Naive thymus-derived CD4-positive, alpha-beta T cell (primary cell): ENCODE measurements at regions not wholly inside any gene's neighbourhood (a gene's known extent, or its start where the extent isn't known, plus 50 kb on each side); places are given as distances from the start of the nearest gene placed in this dataset.
A peak's percentile ranks its signal among the peaks of the same experiment; 100 is the strongest.

ENCODE experiments used
- ATAC-seq: fragments of 150-1000 bp; cut with Tn5 transposase; 2 replicates; pipeline ENCODE4 v1.10.0; 2021; ENCODE audit warnings: mild to moderate bottlenecking, moderate library complexity
- CTCF ChIA-PET: fragments of 350-600 bp; sonication (Branson Sonifier 250); formaldehyde crosslinking; loops from one replicate; lab custom pipeline; 2021; ENCODE audit warnings: antibody characterized with exemption; lab: Charles Lee
- POLR2A ChIA-PET: fragments of 350-600 bp; sonication (Branson Sonifier 250); formaldehyde crosslinking; loops from one replicate; lab custom pipeline; 2021; ENCODE audit warnings: antibody characterized with exemption, inconsistent platforms; lab: Charles Lee
- DNase-seq, 9 donors: peaks; one replicate each; pipeline versions ENCODE4 v3.0.0 to v3.0.0-alpha.2; 2020 to 2022; ENCODE audit warnings: mixed read lengths in 1 of 9
- H3K27ac ChIP-seq: one replicate; pipeline ENCODE4 v1.7.0; 2013; ENCODE audit warnings: mild to moderate bottlenecking, low read depth, low read length, moderate library complexity
- H3K27me3 ChIP-seq, 2 donors: one replicate each; pipeline ENCODE4 v1.7.0; 2013; ENCODE audit warnings: low read length in 2 of 2, mild to moderate bottlenecking in 2 of 2, moderate library complexity in 2 of 2; ENCODE audit not compliant: control insufficient read depth in 2 of 2, insufficient read depth in 2 of 2
- H3K36me3 ChIP-seq, 3 experiments: 1 replicate in 2 of 3; 2 replicates in 1 of 3; pipeline ENCODE4 v1.7.0; 2013; ENCODE audit warnings: low read length in 3 of 3, mild to moderate bottlenecking in 3 of 3, moderate library complexity in 1 of 3; ENCODE audit not compliant: insufficient read depth in 3 of 3, control insufficient read depth in 2 of 3
- H3K4me1 ChIP-seq, 2 donors: one replicate each; pipeline ENCODE4 v1.7.0; 2013; ENCODE audit warnings: low read length in 2 of 2, mild to moderate bottlenecking in 2 of 2, moderate library complexity in 1 of 2; ENCODE audit not compliant: control insufficient read depth in 2 of 2, insufficient read depth in 2 of 2
- H3K4me3 ChIP-seq: 2 replicates; pipeline ENCODE4 v1.7.0; 2013; ENCODE audit warnings: mild to moderate bottlenecking, low read length
- H3K9me3 ChIP-seq, 3 experiments: 1 replicate in 2 of 3; 2 replicates in 1 of 3; pipeline ENCODE4 v1.7.0; 2013; ENCODE audit warnings: low read length in 3 of 3; ENCODE audit not compliant: control insufficient read depth in 2 of 3
- H3K27ac Mint-ChIP-seq, 9 donors: one replicate each; pipeline ENCODE4 v1.8.0; 2020 to 2022; ENCODE audit warnings: mixed read lengths in 9 of 9, mild to moderate bottlenecking in 8 of 9, moderate library complexity in 5 of 9, inconsistent platforms in 2 of 9
- H3K27me3 Mint-ChIP-seq, 5 donors: one replicate each; pipeline ENCODE4 v1.8.0; 2021 to 2022; ENCODE audit warnings: mixed read lengths in 5 of 5, mild to moderate bottlenecking in 1 of 5
- H3K36me3 Mint-ChIP-seq, 5 donors: one replicate each; pipeline ENCODE4 v1.8.0; 2020 to 2022; ENCODE audit warnings: mixed read lengths in 5 of 5, mild to moderate bottlenecking in 3 of 5, inconsistent platforms in 1 of 5
- H3K4me1 Mint-ChIP-seq, 7 donors: one replicate each; pipeline ENCODE4 v1.8.0; 2020 to 2022; ENCODE audit warnings: mixed read lengths in 7 of 7, mild to moderate bottlenecking in 3 of 7, inconsistent platforms in 1 of 7
- H3K4me3 Mint-ChIP-seq, 10 donors: one replicate each; pipeline ENCODE4 v1.8.0; 2020 to 2022; ENCODE audit warnings: mild to moderate bottlenecking in 10 of 10, mixed read lengths in 10 of 10, moderate library complexity in 6 of 10, inconsistent platforms in 2 of 10
- H3K9me3 Mint-ChIP-seq, 11 donors: one replicate each; pipeline ENCODE4 v1.8.0; 2020 to 2022; ENCODE audit warnings: mixed read lengths in 11 of 11, mild to moderate bottlenecking in 4 of 11, inconsistent platforms in 1 of 11, moderate library complexity in 1 of 11
- intact Hi-C, 2 donors: fragments of 100-400 bp; cut with micrococcal nuclease; formaldehyde crosslinking; loops; one replicate each; pipeline ENCODE4 v1.15.1; 2023

DNA sequence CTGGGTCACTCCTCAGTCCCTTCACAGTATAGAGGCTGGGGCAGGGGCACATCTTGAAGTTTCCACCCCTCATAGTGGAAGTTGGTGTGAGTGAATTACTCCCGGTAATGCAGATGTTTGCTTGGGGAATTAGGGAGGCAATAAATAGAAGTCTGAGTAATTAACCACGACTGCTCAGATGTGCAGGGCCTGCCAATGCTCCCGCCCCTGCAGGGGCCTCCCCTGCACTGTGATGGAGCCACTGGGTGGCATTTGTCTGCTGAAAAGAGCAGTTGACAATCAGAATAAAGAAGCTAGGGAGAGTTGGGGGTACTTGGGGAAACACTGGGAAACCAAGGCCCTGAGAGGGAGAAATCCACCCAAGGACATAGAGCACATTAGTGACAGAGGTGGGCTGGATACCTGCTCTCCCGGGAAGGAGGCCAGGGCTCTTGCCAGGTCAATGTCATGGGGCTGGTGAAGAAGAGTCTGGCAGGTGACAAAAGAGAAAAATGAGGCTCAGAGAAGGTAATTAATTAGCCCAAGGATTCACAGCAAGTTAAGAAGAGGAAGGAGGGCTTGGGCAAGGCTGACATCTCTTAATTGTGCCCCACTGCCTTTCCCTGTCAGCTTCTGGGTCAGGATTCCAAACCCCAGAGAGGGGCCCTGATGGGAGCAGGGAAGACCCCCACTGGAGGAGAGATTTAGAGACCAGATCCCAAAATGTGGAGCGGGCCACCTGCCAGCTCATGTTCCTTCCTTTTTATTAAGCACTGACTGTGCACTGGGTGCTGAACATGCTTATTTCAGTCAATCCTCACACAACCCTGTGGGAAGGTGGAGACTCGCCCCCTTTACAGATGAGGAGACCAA, 436.2 kb downstream of the MATN1 start:
- Histone ChIP-seq H3K4me1 (peaks cover 0 to 2% of the 10 kb centered on the region in 2 donors), H3K27me3 (no peaks in the 10 kb centered on the region), H3K36me3 (no peaks in the 10 kb centered on the region), H3K27ac (no peak overlapping the region), H3K9me3 (no peaks in the 10 kb centered on the region), H3K4me3 (no peak overlapping the region)
- Mint-ChIP-seq H3K9me3 (peaks cover 0 to 2% (median 0%) of the 10 kb centered on the region in 11 donors), H3K27ac (no peak overlapping the region), H3K27me3 (peaks cover 13 to 43% (median 31%) of the 10 kb centered on the region in 5 donors), H3K4me3 (no peak overlapping the region), H3K4me1 (peaks cover 0 to 17% (median 7%) of the 10 kb centered on the region in 7 donors), H3K36me3 (peaks cover 0 to 4% (median 0%) of the 10 kb centered on the region in 5 donors)
- ATAC-seq (no peak), DNase-seq (no peak)
- CTCF ChIA-PET = no interaction called here
- POLR2A ChIA-PET = no interaction called here
- intact Hi-C loops = no loop called here

GRCh38 chr1:30286241-30286987, 437.0 kb downstream of the MATN1 start:
- no peak overlapping the region for H3K4me3 ChIP-seq
- H3K27ac Mint-ChIP-seq = no peak overlapping the region
- no peak overlapping the region for H3K4me3 Mint-ChIP-seq

DNA sequence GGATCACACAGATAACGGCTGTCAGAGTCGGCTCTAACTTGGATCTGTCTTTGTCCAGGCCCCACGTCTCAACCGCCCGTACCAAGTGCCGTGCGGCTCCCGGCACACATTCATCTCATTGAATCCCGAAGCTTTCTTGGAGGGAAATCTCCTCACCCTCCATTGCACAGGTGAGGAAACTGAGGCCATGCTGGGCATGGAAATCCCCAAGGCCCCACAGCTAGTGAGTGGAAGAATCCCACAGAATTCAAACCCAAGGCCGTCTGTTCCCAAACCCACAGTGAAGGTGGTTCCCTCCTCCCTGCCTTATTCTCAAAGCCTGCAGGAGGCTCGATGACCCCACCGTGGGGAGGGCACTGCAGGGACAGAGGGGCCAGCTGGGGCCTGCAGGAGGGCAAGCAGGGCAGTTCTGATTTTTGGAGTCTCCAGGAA, 437.9 kb downstream of the MATN1 start:
- POLR2A ChIA-PET = no interaction called here
- CTCF ChIA-PET = no interaction called here
- H3K9me3 Mint-ChIP-seq = peaks cover 0 to 2% (median 0%) of the 10 kb centered on the region in 11 donors
- Histone ChIP-seq H3K27me3 (no peaks in the 10 kb centered on the region), H3K4me3 (no peak overlapping the region), H3K27ac (no peak overlapping the region), H3K9me3 (no peaks in the 10 kb centered on the region), H3K36me3 (no peaks in the 10 kb centered on the region), H3K4me1 (peaks cover 0 to 3% of the 10 kb centered on the region in 2 donors)
- peaks cover 8 to 34% (median 25%) of the 10 kb centered on the region in 5 donors for H3K27me3 Mint-ChIP-seq
- intact Hi-C loops = no loop called here
- H3K27ac Mint-ChIP-seq = no peak overlapping the region
- peaks cover 0 to 4% (median 0%) of the 10 kb centered on the region in 5 donors for H3K36me3 Mint-ChIP-seq
- DNase-seq (no peak), ATAC-seq (no peak)
- peaks cover 0 to 19% (median 7%) of the 10 kb centered on the region in 7 donors for H3K4me1 Mint-ChIP-seq
- H3K4me3 Mint-ChIP-seq = no peak overlapping the region

More at GRCh38 chr1:30286241-30286987, 437.0 kb downstream of the MATN1 start:
- no peak for DNase-seq
- intact Hi-C loops = no loop called here
- POLR2A ChIA-PET = no interaction called here
- peaks cover 0 to 4% (median 0%) of the 10 kb centered on the region in 5 donors for H3K36me3 Mint-ChIP-seq
- Histone ChIP-seq H3K9me3 (no peaks in the 10 kb centered on the region), H3K4me1 (peaks cover 0 to 3% of the 10 kb centered on the region in 2 donors), H3K27ac (no peak overlapping the region), H3K27me3 (no peaks in the 10 kb centered on the region), H3K36me3 (no peaks in the 10 kb centered on the region)
- ATAC-seq = no peak
- peaks cover 0 to 2% (median 0%) of the 10 kb centered on the region in 11 donors for H3K9me3 Mint-ChIP-seq
- CTCF ChIA-PET = no interaction called here
- H3K27me3 Mint-ChIP-seq = peaks cover 13 to 41% (median 30%) of the 10 kb centered on the region in 5 donors
- peaks cover 0 to 19% (median 7%) of the 10 kb centered on the region in 7 donors for H3K4me1 Mint-ChIP-seq

DNA sequence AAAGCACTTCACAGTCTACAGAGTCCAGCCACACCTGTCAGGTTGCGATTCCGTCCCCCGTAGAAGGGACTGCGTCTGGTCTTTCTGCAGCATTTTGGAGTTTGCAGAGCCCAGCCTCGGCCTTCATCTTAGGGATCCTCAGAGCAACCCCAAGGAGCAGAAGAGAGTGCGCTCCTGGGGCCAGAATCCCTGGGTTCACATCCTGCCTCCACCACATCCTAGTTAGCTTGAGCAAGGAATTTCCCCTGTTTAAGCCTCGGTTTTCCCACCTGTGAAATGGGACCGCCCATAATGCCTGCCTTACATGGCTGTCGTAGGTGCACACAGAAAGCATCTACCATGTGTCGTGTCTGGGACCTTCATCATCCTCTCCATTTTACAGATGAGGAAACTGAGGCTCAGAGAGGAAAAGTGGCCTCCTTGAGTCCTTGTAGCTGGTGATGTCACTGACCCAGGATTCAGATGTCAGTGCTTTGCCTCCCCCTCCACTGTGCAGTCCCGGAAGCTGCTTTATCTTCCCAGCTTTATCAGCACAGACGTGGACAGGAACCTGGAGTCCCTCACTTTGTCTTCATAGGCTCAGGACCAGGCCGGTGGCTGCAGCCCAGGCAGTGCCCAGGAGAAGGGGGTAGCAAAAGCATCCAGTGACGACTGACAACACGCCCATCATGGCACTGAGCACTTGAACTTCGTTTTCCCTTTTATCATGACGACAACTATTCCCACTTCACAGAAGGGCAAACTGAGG, 438.5 kb downstream of the MATN1 start:
- Mint-ChIP-seq H3K4me3 (peak overlapping the region in 1 of 10 donors; percentile 22), H3K27ac (no peak overlapping the region), H3K4me1 (peaks cover 0 to 19% (median 7%) of the 10 kb centered on the region in 7 donors), H3K36me3 (peaks cover 0 to 4% (median 0%) of the 10 kb centered on the region in 5 donors), H3K27me3 (peaks cover 7 to 32% (median 23%) of the 10 kb centered on the region in 5 donors), H3K9me3 (peaks cover 0 to 2% (median 0%) of the 10 kb centered on the region in 11 donors)
- peaks cover 0 to 3% of the 10 kb centered on the region in 2 donors for H3K4me1 ChIP-seq
- no peaks in the 10 kb centered on the region for H3K36me3 ChIP-seq
- intact Hi-C loops = no loop called here
- no peak for DNase-seq
- H3K27me3 ChIP-seq = no peaks in the 10 kb centered on the region
- no peak overlapping the region for H3K27ac ChIP-seq
- POLR2A ChIA-PET = no interaction called here
- CTCF ChIA-PET = no interaction called here
- H3K9me3 ChIP-seq = no peaks in the 10 kb centered on the region
- no peak for ATAC-seq
- no peak overlapping the region for H3K4me3 ChIP-seq

DNA sequence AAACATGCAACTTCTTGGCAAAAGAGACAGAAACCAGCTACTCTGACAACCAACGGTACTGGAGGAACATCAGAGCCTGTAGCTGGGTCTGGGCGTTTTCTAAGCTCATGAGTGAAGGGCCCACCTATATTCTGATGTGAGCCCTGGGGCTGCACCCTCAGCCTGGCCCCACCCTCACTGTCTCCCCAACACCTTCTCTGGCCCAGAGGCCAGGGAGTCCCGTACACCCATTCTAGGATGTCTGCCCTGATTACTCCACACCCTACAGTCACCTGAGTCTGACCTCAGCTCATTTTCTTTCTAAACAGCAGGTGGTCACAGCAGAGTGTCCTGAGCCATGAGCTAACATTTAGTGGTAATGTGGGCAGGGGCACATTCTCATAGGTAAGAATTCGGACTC, 439.2 kb downstream of the MATN1 start:
- intact Hi-C loops = no loop called here
- H3K36me3 ChIP-seq = no peaks in the 10 kb centered on the region
- no peak overlapping the region for H3K4me3 ChIP-seq
- peaks cover 6 to 31% (median 23%) of the 10 kb centered on the region in 5 donors for H3K27me3 Mint-ChIP-seq
- no peak overlapping the region for H3K4me3 Mint-ChIP-seq
- no peak overlapping the region for H3K27ac ChIP-seq
- H3K4me1 Mint-ChIP-seq = peaks cover 0 to 19% (median 7%) of the 10 kb centered on the region in 7 donors
- DNase-seq = no peak
- no peaks in the 10 kb centered on the region for H3K9me3 ChIP-seq
- CTCF ChIA-PET = no interaction called here
- peaks cover 0 to 4% (median 0%) of the 10 kb centered on the region in 5 donors for H3K36me3 Mint-ChIP-seq
- no peak overlapping the region for H3K27ac Mint-ChIP-seq
- no peak for ATAC-seq
- no peaks in the 10 kb centered on the region for H3K27me3 ChIP-seq
- H3K4me1 ChIP-seq = peaks cover 0 to 3% of the 10 kb centered on the region in 2 donors
- POLR2A ChIA-PET = no interaction called here
- peaks cover 0 to 2% (median 0%) of the 10 kb centered on the region in 11 donors for H3K9me3 Mint-ChIP-seq
